Gastroesophageal sphincter (tissue), 3 donors: ENCODE measurements at regions not wholly inside any gene's neighbourhood (a gene's known extent, or its start where the extent isn't known, plus 50 kb on each side); places are given as distances from the start of the nearest gene placed in this dataset.

Experiments
- POLR2A ChIP-seq, 2 donors: fragments of 450-650 bp; IDR thresholded peaks; one replicate each; pipeline ENCODE4 v1.6.1; 2017; ENCODE audit warnings: antibody characterized with exemption in 2 of 2, mild to moderate bottlenecking in 2 of 2, moderate library complexity in 1 of 2
- TF ChIP-seq, protein P1 (sequence below), 4 experiments: fragments of 200-600 bp in 2 of 4; fragments of 450-650 bp in 2 of 4; sonication (generic) in 1 of 4; IDR thresholded peaks; one replicate each; pipeline ENCODE4 v1.5.1; 2017 to 2019; ENCODE audit warnings: antibody characterized with exemption in 4 of 4, mild to moderate bottlenecking in 2 of 4, moderate library complexity in 2 of 4

DNA sequence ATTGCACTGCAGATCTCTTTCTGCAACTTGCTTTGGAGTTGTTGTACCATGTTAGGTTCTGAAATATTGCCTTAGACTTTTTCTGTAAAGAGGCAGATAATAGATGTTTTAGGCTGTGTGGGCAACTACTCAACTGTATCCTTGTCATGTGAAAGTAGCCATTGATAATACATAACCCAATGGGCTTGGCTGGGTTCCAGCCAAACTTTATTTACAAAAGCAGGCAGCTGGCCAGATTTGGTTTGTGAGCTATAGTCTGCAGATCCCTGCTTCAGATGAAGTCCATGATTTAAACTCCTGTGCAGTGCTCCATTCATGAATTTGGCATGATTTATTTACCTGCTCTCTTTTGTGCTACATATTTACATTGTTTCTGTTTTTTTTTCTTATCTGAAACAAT is 300.4 kb downstream of the IRX2 start:
- TF ChIP-seq, protein P1, sequence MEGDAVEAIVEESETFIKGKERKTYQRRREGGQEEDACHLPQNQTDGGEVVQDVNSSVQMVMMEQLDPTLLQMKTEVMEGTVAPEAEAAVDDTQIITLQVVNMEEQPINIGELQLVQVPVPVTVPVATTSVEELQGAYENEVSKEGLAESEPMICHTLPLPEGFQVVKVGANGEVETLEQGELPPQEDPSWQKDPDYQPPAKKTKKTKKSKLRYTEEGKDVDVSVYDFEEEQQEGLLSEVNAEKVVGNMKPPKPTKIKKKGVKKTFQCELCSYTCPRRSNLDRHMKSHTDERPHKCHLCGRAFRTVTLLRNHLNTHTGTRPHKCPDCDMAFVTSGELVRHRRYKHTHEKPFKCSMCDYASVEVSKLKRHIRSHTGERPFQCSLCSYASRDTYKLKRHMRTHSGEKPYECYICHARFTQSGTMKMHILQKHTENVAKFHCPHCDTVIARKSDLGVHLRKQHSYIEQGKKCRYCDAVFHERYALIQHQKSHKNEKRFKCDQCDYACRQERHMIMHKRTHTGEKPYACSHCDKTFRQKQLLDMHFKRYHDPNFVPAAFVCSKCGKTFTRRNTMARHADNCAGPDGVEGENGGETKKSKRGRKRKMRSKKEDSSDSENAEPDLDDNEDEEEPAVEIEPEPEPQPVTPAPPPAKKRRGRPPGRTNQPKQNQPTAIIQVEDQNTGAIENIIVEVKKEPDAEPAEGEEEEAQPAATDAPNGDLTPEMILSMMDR (IDR thresholded peaks at IDR 0.05), result no peak
- no peak for TF ChIP-seq POLR2A (IDR thresholded peaks at IDR 0.05)
